H1 (cell line): ENCODE measurements at regions not wholly inside any gene's neighbourhood (a gene's known extent, or its start where the extent isn't known, plus 50 kb on each side); places are given as distances from the start of the nearest gene placed in this dataset.

Experiments
- CEBPB ChIP-seq: IDR thresholded peaks from 2 replicates; pipeline ENCODE4 v1.6.1; 2012; ENCODE audit warnings: low read depth, low read length
- CTCF ChIP-seq, 3 experiments: IDR thresholded peaks; 1 replicate in 2 of 3; 2 replicates in 1 of 3; pipeline versions ENCODE4 v1.5.1 to v1.6.1; 2011; ENCODE audit warnings: low read length in 3 of 3, mild to moderate bottlenecking in 3 of 3, inconsistent platforms in 2 of 3, low read depth in 1 of 3, moderate library complexity in 1 of 3; ENCODE audit not compliant: insufficient read depth in 1 of 3; ENCODE audit errors: control extremely low read depth in 1 of 3
- RXRA ChIP-seq: IDR thresholded peaks from 2 replicates; pipeline ENCODE4 v1.6.1; 2011; ENCODE audit warnings: low read depth, mild to moderate bottlenecking, low read length, moderate library complexity; ENCODE audit not compliant: insufficient read depth

GRCh38 chr2:217124050-217124449 lies 264.2 kb upstream of the TNP1 start (continued):
- TF ChIP-seq CTCF (IDR thresholded peaks at IDR 0.05; ENCODE audit: control extremely low read depth in 1 of 3, insufficient read depth in 1 of 3, low read depth in 1 of 3, low read length in 3 of 3) (no peak), CEBPB (no peak), RXRA (no peak)
